Neural cell (in vitro differentiated cells): ENCODE measurements at regions not wholly inside any gene's neighbourhood (a gene's known extent, or its start where the extent isn't known, plus 50 kb on each side); places are given as distances from the start of the nearest gene placed in this dataset.

Source experiments
- H2AFZ ChIP-seq: fragments of 200-600, 300-800 bp; sonication (generic), shearing (Covaris generic); 2 replicates; pipeline ENCODE4 v1.6.0; 2014; ENCODE audit warnings: low read depth, mild to moderate bottlenecking, antibody characterized with exemption, low read length, moderate library complexity
- H3F3A ChIP-seq: fragments of 200-600 bp; shearing (Covaris generic); 2 replicates; pipeline ENCODE4 v1.6.1; 2016; ENCODE audit warnings: mild to moderate bottlenecking, moderate library complexity, mixed read lengths, antibody characterized with exemption, low read length; ENCODE audit not compliant: insufficient read depth, poor library complexity, severe bottlenecking
- H3K27ac ChIP-seq: fragments of 200-600, 300-800 bp; sonication (generic), shearing (Covaris generic); 2 replicates; pipeline ENCODE4 v1.5.1; 2014; ENCODE audit warnings: mild to moderate bottlenecking, low read length, moderate library complexity
- H3K27me3 ChIP-seq: fragments of 300-800, 200-600 bp; sonication (generic), shearing (Covaris generic); 2 replicates; pipeline ENCODE4 v1.6.0; 2014; ENCODE audit warnings: mild to moderate bottlenecking, low read depth, low read length, moderate library complexity; ENCODE audit not compliant: insufficient read depth
- H3K36me3 ChIP-seq: fragments of 300-800, 200-600 bp; sonication (generic), shearing (Covaris generic); 2 replicates; pipeline ENCODE4 v1.5.1; 2014; ENCODE audit warnings: mild to moderate bottlenecking, antibody characterized with exemption, low read length, moderate library complexity; ENCODE audit not compliant: insufficient read depth
- H3K4me2 ChIP-seq: fragments of 300-800, 200-600 bp; sonication (generic), shearing (Covaris generic); 2 replicates; pipeline ENCODE4 v1.6.0; 2014; ENCODE audit warnings: mild to moderate bottlenecking, low read length
- H3K4me3 ChIP-seq: fragments of 300-800, 200-600 bp; sonication (generic), shearing (Covaris generic); 2 replicates; pipeline ENCODE4 v1.5.1; 2014; ENCODE audit warnings: mild to moderate bottlenecking, low read length, moderate library complexity
- H3K79me2 ChIP-seq: fragments of 200-600 bp; shearing (Covaris generic); replicated peaks from 2 replicates; pipeline ENCODE4 v1.6.0; 2014; ENCODE audit warnings: mild to moderate bottlenecking, low read length, moderate library complexity; ENCODE audit not compliant: insufficient read depth
- H3K9ac ChIP-seq: fragments of 300-800, 200-600 bp; sonication (generic), shearing (Covaris generic); 2 replicates; pipeline ENCODE4 v1.6.1; 2016; ENCODE audit warnings: mild to moderate bottlenecking, low read length, mixed read lengths
- H3K9me2 ChIP-seq: fragments of 200-600 bp; shearing (Covaris generic); 2 replicates; pipeline ENCODE4 v1.6.1; 2016; ENCODE audit warnings: mild to moderate bottlenecking, low read length, mixed read lengths; ENCODE audit not compliant: insufficient read depth
- H3K9me3 ChIP-seq: fragments of 200-600, 300-800 bp; sonication (generic), shearing (Covaris generic); 2 replicates; pipeline ENCODE4 v1.6.1; 2016; ENCODE audit warnings: mild to moderate bottlenecking, mixed run types, low read length, moderate library complexity, mixed read lengths
- H4K20me1 ChIP-seq: fragments of 200-600 bp; shearing (Covaris generic); 2 replicates; pipeline ENCODE4 v1.6.1; 2016; ENCODE audit warnings: mild to moderate bottlenecking, mixed run types; ENCODE audit not compliant: insufficient read depth
- CTCF ChIP-seq: fragments of 450-650 bp; IDR thresholded peaks from 2 replicates; pipeline ENCODE4 v1.5.1; 2014; ENCODE audit warnings: antibody characterized with exemption, mild to moderate bottlenecking, moderate library complexity; ENCODE audit not compliant: poor library complexity, severe bottlenecking
- EP300 ChIP-seq: fragments of 450-650 bp; conservative IDR thresholded peaks from 2 replicates; pipeline ENCODE4 v1.6.1; 2014; ENCODE audit warnings: antibody characterized with exemption, mild to moderate bottlenecking, moderate library complexity; ENCODE audit not compliant: poor library complexity, severe bottlenecking
- EZH2 ChIP-seq: fragments of 200-600, 300-800 bp; shearing (Covaris generic), sonication (generic); IDR thresholded peaks from 2 replicates; pipeline ENCODE4 v1.6.1; 2014; ENCODE audit warnings: antibody characterized with exemption, low read length, borderline replicate concordance, mild to moderate bottlenecking; ENCODE audit not compliant: insufficient read depth, poor library complexity, severe bottlenecking
- POLR2AphosphoS5 ChIP-seq: IDR thresholded peaks from 2 replicates; pipeline ENCODE4 v1.6.1; 2012
- RAD21 ChIP-seq: fragments of 450-650 bp; conservative IDR thresholded peaks from 2 replicates; pipeline ENCODE4 v1.6.1; 2014; ENCODE audit warnings: antibody characterized with exemption, mild to moderate bottlenecking, moderate library complexity
- REST ChIP-seq: IDR thresholded peaks from 2 replicates; pipeline ENCODE4 v1.6.1; 2012; ENCODE audit warnings: borderline replicate concordance
- SMC3 ChIP-seq: fragments of 450-650 bp; conservative IDR thresholded peaks from 2 replicates; pipeline ENCODE4 v1.6.1; 2014; ENCODE audit warnings: antibody characterized with exemption, mild to moderate bottlenecking, moderate library complexity; ENCODE audit not compliant: poor library complexity
- TAF1 ChIP-seq: IDR thresholded peaks from 2 replicates; pipeline ENCODE4 v1.6.1; 2012; ENCODE audit warnings: low read depth

GRCh38 chr5:127143722-127144121 is 70.4 kb upstream of the C5orf63 start:
- no peaks in the 10 kb centered on the region for H3K36me3 ChIP-seq
- H4K20me1 ChIP-seq = no peaks in the 10 kb centered on the region
- H3K9me3 ChIP-seq = no peaks in the 10 kb centered on the region
- no peaks in the 10 kb centered on the region for H3K9me2 ChIP-seq
- H3K27me3 ChIP-seq = no peaks in the 10 kb centered on the region
- no peak overlapping the region for H3K9ac ChIP-seq
- H3K4me2 ChIP-seq = no peak overlapping the region
- H3K79me2 ChIP-seq = no peaks in the 10 kb centered on the region
- H3K4me3 ChIP-seq = no peak overlapping the region
- no peak overlapping the region for H3K27ac ChIP-seq
- TF ChIP-seq EP300 = no peak
- TF ChIP-seq EZH2 = no peak
- no peak for TF ChIP-seq RAD21
- no peak for TF ChIP-seq TAF1
- TF ChIP-seq POLR2AphosphoS5 = no peak
- TF ChIP-seq SMC3 = no peak
- no peak for TF ChIP-seq REST
- TF ChIP-seq CTCF = no peak
- H2AFZ ChIP-seq = no peak overlapping the region
- H3F3A ChIP-seq = no peaks in the 10 kb centered on the region

GRCh38 chr5:127153031-127153430 is 79.7 kb upstream of the C5orf63 start:
- Histone ChIP-seq H3K9me3 (no peaks in the 10 kb centered on the region), H3K79me2 (no peaks in the 10 kb centered on the region), H3K4me3 (no peak overlapping the region), H3K9ac (no peak overlapping the region), H3K36me3 (no peaks in the 10 kb centered on the region), H3K4me2 (no peak overlapping the region), H2AFZ (no peak overlapping the region), H3K27me3 (no peaks in the 10 kb centered on the region), H4K20me1 (no peaks in the 10 kb centered on the region), H3K9me2 (no peaks in the 10 kb centered on the region), H3F3A (no peaks in the 10 kb centered on the region), H3K27ac (no peak overlapping the region)
- TF ChIP-seq REST = no peak
